ENCODE measurements at regions not wholly inside any gene's neighbourhood (a gene's known extent, or its start where the extent isn't known, plus 50 kb on each side); places are given as distances from the start of the nearest gene placed in this dataset.

DNA sequence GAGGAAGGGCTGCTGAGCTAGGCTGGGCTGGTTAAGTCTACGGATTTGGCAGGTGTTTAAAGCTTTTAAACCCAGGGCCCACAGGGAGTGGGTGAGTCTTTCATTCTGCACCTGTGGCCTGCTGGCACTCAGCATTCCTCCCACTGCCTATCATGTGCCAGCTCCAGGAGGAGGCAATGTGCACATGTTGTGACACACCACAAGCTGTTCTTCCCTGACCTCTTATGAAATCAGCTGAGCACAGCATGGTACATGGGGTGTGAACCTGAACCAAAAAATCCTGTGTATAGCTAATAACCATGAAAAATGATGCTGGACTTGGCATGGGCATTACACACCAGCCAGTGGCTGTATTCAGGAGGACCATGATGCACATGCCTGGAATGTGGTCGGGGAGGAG, 297.9 kb upstream of the MMADHC start:
- TF ChIP-seq POLR2A (IDR thresholded peaks at IDR 0.05) = no peak
- TF ChIP-seq, protein P1, sequence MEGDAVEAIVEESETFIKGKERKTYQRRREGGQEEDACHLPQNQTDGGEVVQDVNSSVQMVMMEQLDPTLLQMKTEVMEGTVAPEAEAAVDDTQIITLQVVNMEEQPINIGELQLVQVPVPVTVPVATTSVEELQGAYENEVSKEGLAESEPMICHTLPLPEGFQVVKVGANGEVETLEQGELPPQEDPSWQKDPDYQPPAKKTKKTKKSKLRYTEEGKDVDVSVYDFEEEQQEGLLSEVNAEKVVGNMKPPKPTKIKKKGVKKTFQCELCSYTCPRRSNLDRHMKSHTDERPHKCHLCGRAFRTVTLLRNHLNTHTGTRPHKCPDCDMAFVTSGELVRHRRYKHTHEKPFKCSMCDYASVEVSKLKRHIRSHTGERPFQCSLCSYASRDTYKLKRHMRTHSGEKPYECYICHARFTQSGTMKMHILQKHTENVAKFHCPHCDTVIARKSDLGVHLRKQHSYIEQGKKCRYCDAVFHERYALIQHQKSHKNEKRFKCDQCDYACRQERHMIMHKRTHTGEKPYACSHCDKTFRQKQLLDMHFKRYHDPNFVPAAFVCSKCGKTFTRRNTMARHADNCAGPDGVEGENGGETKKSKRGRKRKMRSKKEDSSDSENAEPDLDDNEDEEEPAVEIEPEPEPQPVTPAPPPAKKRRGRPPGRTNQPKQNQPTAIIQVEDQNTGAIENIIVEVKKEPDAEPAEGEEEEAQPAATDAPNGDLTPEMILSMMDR (IDR thresholded peaks at IDR 0.05 in 8 of 11, conservative IDR thresholded peaks at IDR 0.05 in 3 of 11) = no peak

All from spleen (tissue), 7 donors.